ENCODE measurements at regions not wholly inside any gene's neighbourhood (a gene's known extent, or its start where the extent isn't known, plus 50 kb on each side); places are given as distances from the start of the nearest gene placed in this dataset.
"Not testable (repeated sequence)": the region's sequence is repeated elsewhere in the genome, so short reads cannot be mapped to it uniquely, and the experiment has no call there.

DNA sequence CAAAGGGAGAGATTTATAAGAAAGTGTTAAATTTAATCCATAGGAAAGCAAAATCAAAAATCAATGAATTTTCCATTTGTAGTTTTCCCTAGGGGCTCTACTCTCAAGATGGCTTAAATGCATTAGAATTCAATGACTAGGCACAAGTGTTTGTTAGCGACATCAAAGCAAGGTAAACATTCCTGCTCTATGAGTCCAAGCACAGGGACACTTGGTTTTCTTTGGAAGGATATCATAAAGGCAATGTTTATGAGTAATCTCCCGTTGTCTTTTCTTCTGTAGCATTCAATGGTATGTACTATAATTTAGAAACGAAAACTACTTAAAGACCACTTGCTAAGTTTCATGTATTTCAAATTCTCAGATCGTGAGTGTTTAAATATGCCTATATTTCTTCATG, 54.8 kb upstream of the ZNF717 start:
- H3K4me3 ChIP-seq; H3K27ac ChIP-seq; H3K4me1 ChIP-seq; H3K27me3 ChIP-seq (ENCODE audit: low read depth); ATAC-seq; H3K9me3 ChIP-seq; H3K36me3 ChIP-seq; DNase-seq; intact Hi-C loops (cut with DNase I): not testable (repeated sequence)

DNA sequence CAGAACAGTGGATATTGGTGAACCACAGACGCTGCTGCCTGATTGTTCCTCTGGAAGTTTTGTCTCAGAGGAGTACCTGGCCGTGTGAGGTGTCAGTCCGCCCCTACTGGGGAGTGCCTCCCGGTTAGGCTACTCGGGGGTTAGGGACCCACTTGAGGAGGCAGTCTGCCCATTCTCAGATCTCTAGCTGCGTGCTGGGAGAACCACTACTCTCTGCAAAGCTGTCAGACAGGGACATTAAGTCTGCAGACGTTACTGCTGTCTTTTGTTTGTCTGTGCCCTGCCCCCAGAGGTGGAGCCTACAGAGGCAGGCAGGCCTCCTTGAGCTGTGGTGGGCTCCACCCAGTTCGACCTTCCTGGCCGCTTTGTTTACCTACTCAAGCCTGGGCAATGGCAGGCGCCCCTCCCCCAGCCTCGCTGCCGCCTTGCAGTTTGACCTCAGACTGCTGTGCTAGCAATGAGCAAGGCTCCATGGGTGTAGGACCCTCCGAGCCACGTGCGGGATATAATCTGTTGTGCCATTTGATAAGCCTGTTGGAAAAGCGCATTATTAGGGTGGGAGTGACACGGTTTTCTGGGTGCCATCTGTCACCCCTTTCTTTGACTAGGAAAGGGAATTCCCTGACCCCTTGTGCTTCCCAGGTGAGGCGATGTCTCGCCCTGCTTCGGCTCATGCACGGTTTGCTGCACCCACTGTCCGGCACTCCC, 65.1 kb upstream of the ZNF717 start:
- H3K4me3 ChIP-seq; H3K4me1 ChIP-seq; DNase-seq; H3K9me3 ChIP-seq; H3K27me3 ChIP-seq (ENCODE audit: low read depth); H3K27ac ChIP-seq; ATAC-seq; intact Hi-C loops (cut with DNase I); H3K36me3 ChIP-seq: not testable (repeated sequence)

DNA sequence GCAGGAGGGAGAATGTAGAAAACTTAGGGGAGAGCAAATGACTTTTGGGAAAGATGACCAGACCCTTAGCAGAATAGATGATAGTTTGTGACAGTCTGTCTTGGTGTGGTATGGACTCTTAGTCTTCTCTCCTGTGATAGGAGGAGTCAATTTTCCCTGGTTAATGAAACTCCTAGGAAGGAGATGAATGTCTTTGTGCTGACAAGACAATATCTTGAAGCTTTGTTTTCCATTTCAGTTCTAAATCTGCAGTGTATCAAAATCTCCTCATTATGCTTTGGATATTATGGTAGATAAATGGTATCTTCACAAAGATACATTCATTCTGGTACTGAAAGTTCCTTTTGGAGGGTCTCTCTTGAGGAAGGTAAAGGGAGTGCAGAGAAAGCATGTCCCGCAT, 77.8 kb upstream of the ZNF717 start:
- TF ChIP-seq, protein P1, sequence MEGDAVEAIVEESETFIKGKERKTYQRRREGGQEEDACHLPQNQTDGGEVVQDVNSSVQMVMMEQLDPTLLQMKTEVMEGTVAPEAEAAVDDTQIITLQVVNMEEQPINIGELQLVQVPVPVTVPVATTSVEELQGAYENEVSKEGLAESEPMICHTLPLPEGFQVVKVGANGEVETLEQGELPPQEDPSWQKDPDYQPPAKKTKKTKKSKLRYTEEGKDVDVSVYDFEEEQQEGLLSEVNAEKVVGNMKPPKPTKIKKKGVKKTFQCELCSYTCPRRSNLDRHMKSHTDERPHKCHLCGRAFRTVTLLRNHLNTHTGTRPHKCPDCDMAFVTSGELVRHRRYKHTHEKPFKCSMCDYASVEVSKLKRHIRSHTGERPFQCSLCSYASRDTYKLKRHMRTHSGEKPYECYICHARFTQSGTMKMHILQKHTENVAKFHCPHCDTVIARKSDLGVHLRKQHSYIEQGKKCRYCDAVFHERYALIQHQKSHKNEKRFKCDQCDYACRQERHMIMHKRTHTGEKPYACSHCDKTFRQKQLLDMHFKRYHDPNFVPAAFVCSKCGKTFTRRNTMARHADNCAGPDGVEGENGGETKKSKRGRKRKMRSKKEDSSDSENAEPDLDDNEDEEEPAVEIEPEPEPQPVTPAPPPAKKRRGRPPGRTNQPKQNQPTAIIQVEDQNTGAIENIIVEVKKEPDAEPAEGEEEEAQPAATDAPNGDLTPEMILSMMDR (IDR thresholded peaks at IDR 0.05) = no peak
- DNase-seq (no peak), ATAC-seq (no peak)
- no peaks in the 10 kb centered on the region for H3K4me1 ChIP-seq
- H3K27ac ChIP-seq = no peak overlapping the region
- H3K27me3 ChIP-seq (ENCODE audit: low read depth) = no peaks in the 10 kb centered on the region
- no peak overlapping the region for H3K4me3 ChIP-seq
- no peaks in the 10 kb centered on the region for H3K36me3 ChIP-seq
- intact Hi-C loops (cut with DNase I) = no loop called here
- H3K9me3 ChIP-seq = no peaks in the 10 kb centered on the region

DNA sequence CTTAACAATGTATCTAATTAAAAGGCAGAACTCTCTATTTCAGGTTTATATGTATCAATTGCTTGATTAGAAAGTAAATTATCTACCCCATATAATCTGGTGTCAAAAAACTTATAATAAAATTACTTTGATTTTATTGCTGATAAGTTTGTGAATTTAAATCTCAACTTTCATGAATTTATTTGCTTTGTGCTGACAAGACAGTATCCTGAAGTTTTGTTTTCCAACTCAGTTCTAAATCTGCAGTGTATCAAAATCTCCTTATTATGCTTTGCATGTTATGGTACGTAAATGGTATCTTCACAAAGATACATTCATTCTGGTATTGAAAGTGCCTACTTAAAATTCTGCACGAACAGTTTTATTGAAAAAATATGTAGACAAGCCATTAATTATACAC, 78.5 kb upstream of the ZNF717 start:
- no peak for DNase-seq
- Histone ChIP-seq H3K9me3 (no peaks in the 10 kb centered on the region), H3K27ac (no peak overlapping the region), H3K27me3 (ENCODE audit: low read depth) (no peaks in the 10 kb centered on the region), H3K4me1 (no peaks in the 10 kb centered on the region), H3K4me3 (no peak overlapping the region), H3K36me3 (no peaks in the 10 kb centered on the region)
- TF ChIP-seq, protein P1 (IDR thresholded peaks at IDR 0.05) = no peak
- no peak for ATAC-seq
- intact Hi-C loops (cut with DNase I) = no loop called here

DNA sequence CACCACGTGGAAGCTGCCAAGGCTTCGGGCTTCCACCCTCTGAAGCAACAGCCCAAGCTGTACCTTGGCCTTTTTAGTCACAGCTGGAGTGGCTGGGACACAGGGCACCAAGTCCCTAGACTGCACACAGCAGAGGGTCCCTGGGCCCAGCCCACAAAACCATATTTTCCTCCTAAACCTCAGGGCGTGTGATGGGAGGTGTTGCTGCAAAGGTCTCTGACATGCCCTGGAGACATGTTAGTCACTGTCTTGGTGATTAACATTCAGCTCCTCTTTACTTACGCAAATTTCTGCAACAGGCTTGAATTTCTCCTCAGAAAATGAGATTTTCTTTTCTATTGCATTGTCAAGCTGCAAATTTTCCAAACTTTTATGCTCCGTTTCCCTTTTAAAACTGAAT, 98.4 kb upstream of the ZNF717 start:
- H3K27ac ChIP-seq; H3K27me3 ChIP-seq (ENCODE audit: low read depth); H3K4me3 ChIP-seq; ATAC-seq; DNase-seq; intact Hi-C loops (cut with DNase I); H3K9me3 ChIP-seq; H3K36me3 ChIP-seq; H3K4me1 ChIP-seq: not testable (repeated sequence)

DNA sequence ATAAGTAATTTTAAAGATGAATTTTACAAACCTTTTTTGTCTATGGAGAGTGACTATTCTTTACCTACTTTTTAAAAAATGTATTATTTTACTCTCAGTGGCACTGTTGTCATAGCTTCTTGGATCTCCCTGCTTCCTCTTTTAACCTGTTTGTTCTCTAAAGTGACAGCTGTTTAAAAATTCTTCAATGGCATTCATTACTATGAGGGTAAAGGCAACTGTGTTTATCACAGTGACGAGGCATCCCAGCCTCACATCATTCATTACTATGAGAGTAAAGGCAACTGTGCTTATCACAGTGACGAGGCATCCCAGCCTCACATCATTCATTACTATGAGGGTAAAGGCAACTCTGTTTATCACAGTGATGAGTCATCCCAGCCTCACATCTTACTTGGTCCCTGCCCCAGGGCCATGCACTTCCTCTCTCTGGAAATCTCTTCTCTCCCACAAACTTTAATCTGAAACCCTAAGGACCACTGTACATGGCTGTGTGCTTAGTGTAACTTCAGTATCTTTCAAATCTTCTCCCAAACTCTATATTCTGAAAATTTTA, 101.7 kb upstream of the ZNF717 start:
- H3K4me1 ChIP-seq = no peaks in the 10 kb centered on the region
- H3K27me3 ChIP-seq (ENCODE audit: low read depth) = no peaks in the 10 kb centered on the region
- ATAC-seq (no peak), DNase-seq (no peak)
- no peaks in the 10 kb centered on the region for H3K9me3 ChIP-seq
- H3K27ac ChIP-seq = no peak overlapping the region
- TF ChIP-seq, protein P1 (IDR thresholded peaks at IDR 0.05) = no peak
- no peaks in the 10 kb centered on the region for H3K36me3 ChIP-seq
- H3K4me3 ChIP-seq = no peak overlapping the region
- intact Hi-C loops (cut with DNase I) = no loop called here

DNA sequence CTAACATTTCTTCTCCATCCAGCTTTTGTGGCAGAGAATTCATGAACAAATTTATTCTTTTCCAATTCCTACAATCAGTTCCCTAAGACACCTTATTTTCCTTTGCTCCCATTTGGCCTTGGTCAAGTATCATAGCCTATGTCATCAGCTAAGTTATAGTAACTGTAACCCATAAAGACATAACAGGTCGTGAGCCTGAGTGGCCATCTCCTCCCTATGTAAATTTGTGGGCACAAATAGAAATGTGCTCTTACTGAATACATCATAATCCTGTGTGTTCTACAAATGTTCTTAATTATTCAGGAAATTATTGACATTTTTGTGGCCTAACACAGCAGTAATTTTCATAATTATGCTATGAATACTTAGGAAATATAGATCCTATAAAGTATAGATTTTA, 108.9 kb upstream of the ZNF717 start:
- H3K4me1 ChIP-seq = no peaks in the 10 kb centered on the region
- intact Hi-C loops (cut with DNase I) = no loop called here
- H3K36me3 ChIP-seq = no peaks in the 10 kb centered on the region
- TF ChIP-seq, protein P1 (IDR thresholded peaks at IDR 0.05) = no peak
- H3K4me3 ChIP-seq = no peak overlapping the region
- no peak for DNase-seq
- H3K9me3 ChIP-seq = no peaks in the 10 kb centered on the region
- no peak overlapping the region for H3K27ac ChIP-seq
- ATAC-seq = no peak
- no peaks in the 10 kb centered on the region for H3K27me3 ChIP-seq (ENCODE audit: low read depth)

Measured in lower lobe of right lung (tissue), 2 donors.